ENCODE measurements at regions not wholly inside any gene's neighbourhood (a gene's known extent, or its start where the extent isn't known, plus 50 kb on each side); places are given as distances from the start of the nearest gene placed in this dataset.

GRCh38 chr9:78103971-78104433 is 72.4 kb upstream of the GNAQ start:
- H3K9me3 ChIP-seq (ENCODE audit: control insufficient read depth, low read depth, low read length), result no peaks in the 10 kb centered on the region
- H3K36me3 Mint-ChIP-seq (ENCODE audit: insufficient read depth in 1 of 3, low read depth in 3 of 3), result no peaks in the 10 kb centered on the region; a peak in 1 of 7 replicates

More at GRCh38 chr9:78103971-78104433, 72.4 kb upstream of the GNAQ start:
- Mint-ChIP-seq H3K9me3 (no peaks in the 10 kb centered on the region; a peak in 1 of 5 replicates), H3K4me3 (no peak overlapping the region), H3K4me1 (no peaks in the 10 kb centered on the region), H3K27me3 (ENCODE audit: low read depth) (no peaks in the 10 kb centered on the region; the same call in 1 of the 2 replicates), H3K27ac (no peak overlapping the region)
- Histone ChIP-seq H2BK5ac (ENCODE audit: insufficient read length, low read length) (no peak overlapping the region), H3K14ac (ENCODE audit: insufficient read depth, low read length) (no peak overlapping the region), H3K9ac (ENCODE audit: extremely low read depth, insufficient read length, low read length) (no peak overlapping the region), H2AK5ac (ENCODE audit: insufficient read length, low read length) (no peak overlapping the region), H3K56ac (ENCODE audit: insufficient read length, low read depth, low read length) (no peak overlapping the region), H3K27ac (ENCODE audit: insufficient read length, low read depth, low read length) (no peak overlapping the region), H4K5ac (ENCODE audit: insufficient read length, low read depth, low read length) (no peak overlapping the region), H2BK120ac (ENCODE audit: low read depth, low read length, poor library complexity, severe bottlenecking) (no peak overlapping the region), H3K4ac (ENCODE audit: low read depth, low read length) (no peak overlapping the region), H3K23me2 (ENCODE audit: insufficient read length, low read depth, low read length, poor library complexity, severe bottlenecking) (no peaks in the 10 kb centered on the region), H2BK15ac (ENCODE audit: low read depth, low read length) (no peak overlapping the region), H3K79me1 (ENCODE audit: insufficient read depth, low read depth, low read length, poor library complexity, severe bottlenecking) (no peaks in the 10 kb centered on the region), H4K8ac (replicated peaks; ENCODE audit: insufficient read length, low read depth, low read length) (no peak overlapping the region), H3K79me2 (ENCODE audit: insufficient read depth, low read length) (no peaks in the 10 kb centered on the region), H2BK20ac (ENCODE audit: low read depth, low read length, poor library complexity, severe bottlenecking) (no peak overlapping the region), H3T11ph (ENCODE audit: low read length) (no peak overlapping the region), H3K27me3 (ENCODE audit: insufficient read depth, low read length) (no peaks in the 10 kb centered on the region), H2AFZ (ENCODE audit: low read length) (no peak overlapping the region), H4K20me1 (ENCODE audit: control insufficient read depth, insufficient read depth, insufficient read length) (no peaks in the 10 kb centered on the region), H3K4me1 (ENCODE audit: insufficient read depth, low read length) (no peaks in the 10 kb centered on the region), H3K18ac (ENCODE audit: insufficient read length, low read depth, low read length) (no peak overlapping the region), H3K23ac (ENCODE audit: insufficient read length, low read depth, low read length) (no peak overlapping the region), H4K91ac (ENCODE audit: insufficient read length, low read depth, low read length) (no peak overlapping the region), H2BK12ac (ENCODE audit: insufficient read length, low read depth, low read length) (no peak overlapping the region), H3K4me2 (ENCODE audit: insufficient read depth, insufficient read length, low read length) (no peak overlapping the region)
- TF ChIP-seq CTCF (conservative IDR thresholded peaks at IDR 0.05), result no peak
- WGBS (ENCODE audit: extremely low coverage, insufficient read length, low lambda C conversion rate), result no CpG with 5 or more reads among the region's 6 CpGs
- DNase-seq, result no peak

All from H9 (cell line).